GM19468 (cell line): ENCODE measurements at regions not wholly inside any gene's neighbourhood (a gene's known extent, or its start where the extent isn't known, plus 50 kb on each side); places are given as distances from the start of the nearest gene placed in this dataset.

ENCODE experiments used
- ATAC-seq: cut with Tn5 transposase; IDR thresholded peaks from one replicate; pipeline ENCODE4 v1.9.1; 2021; ENCODE audit warnings: mild to moderate bottlenecking, moderate library complexity, moderate number of reproducible peaks; ENCODE audit not compliant: unreplicated experiment; ENCODE audit errors: extremely low read depth

DNA sequence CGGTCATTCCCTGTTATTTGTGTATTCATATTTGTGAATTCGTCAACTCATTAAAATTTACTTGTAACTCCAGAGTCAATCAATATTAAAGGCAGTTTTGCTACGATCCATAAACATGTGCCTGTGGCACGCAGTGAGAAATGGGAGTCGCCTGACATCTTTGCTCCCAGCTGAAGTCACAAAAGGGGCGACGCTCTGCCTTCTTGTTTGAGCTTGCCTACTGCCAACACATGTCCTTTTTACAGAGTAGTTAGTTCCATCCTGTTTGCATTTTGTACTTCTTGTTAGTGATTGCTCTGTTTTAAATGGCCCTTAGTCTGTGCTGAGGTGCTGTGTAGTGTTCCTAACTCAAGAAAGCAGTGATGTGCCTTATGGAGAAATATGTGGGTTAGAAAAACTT lies 305.3 kb downstream of the ETS1 start:
- ATAC-seq: no peak

DNA sequence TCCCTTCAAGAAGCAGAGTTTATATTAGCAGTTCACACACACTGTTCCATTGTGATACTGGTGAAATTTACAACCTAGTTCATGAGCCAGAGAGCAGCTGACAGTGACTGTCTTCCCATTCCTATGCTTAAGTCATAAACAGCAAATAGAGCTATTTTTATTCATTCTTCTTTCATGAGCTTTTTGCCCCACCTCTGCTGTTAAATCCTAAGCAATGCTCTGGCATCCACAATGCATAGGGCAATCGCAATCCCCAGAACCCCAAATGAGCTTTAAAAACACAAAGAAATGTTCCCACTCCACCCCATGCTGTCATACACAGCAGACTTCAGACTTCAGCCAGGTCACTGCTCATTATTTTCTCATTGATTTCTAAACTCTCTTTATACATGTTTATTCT lies 307.5 kb downstream of the ETS1 start:
- no peak for ATAC-seq

DNA sequence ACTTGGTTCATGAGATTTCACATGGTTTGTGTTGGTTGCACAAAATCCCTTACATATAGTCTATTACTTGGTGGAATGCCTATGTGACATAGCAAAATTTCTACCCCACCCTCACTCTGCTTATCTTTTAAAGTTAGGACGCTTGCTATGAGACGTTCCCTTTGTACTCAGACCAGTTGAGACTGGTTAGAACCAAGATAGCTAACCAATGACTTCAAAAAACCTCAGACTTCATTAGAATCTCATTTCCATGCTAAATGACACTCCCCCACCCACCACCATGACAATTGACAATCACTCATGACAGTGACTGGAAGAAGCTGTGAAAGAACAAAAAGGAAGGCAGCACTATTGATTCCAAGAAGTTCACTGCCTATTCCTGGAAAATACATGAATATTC lies 313.6 kb downstream of the ETS1 start:
- ATAC-seq: no peak

DNA sequence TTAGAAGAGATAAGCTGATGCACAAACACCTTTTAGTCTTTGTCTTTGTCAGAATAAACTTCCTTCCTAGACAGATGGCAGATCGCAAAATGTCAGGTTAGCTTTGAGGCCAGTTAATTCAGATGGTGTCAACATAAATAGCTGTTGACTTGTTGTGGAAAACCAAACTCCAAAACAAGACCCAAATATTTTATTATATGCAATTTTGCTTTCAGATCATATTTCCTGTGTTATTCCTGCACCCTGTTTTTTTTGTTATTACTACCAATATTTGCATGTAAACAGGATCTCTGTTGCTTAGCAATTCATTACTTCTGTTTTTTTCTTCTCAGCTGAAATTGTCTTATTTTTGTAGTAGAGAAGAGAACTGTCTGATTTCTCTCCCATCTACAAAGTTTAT lies 316.0 kb downstream of the ETS1 start:
- ATAC-seq: no peak

DNA sequence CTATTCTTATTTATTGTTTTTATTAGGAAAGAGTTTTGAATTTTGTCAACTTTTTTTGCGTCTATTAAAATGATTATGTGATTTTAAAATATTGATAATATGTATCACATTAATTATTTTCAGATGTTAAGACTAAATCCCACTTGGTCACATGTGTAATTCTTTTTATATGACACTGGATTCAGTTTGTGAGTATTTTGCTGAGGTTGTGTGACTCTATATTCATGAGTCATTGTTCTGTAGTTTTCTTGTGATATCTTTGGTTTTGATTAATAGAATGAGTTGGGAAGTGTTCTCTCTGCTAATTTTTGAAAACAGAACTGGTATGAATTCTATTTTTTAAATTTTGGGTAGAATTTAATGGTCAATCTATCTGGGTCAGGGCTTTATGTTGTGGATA lies 317.9 kb downstream of the ETS1 start:
- no peak for ATAC-seq

DNA sequence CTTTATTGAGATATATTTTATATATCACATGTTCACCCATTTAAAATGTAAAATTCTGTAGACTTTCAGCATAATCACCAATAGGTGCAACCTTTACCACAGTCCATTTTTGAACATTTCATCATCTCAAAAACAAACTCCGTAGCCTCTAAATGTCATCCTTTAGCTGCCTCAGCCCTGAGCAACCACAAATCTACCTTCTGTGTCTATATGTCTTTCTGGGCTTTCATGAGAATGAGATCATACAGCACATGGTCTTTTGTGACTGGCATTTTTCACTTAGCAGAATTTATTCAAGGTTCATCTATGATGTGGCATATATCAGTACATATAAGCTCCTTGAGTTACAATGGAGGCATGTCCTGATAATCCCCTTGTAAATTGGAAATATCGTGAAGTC lies 320.5 kb downstream of the ETS1 start:
- ATAC-seq: no peak

DNA sequence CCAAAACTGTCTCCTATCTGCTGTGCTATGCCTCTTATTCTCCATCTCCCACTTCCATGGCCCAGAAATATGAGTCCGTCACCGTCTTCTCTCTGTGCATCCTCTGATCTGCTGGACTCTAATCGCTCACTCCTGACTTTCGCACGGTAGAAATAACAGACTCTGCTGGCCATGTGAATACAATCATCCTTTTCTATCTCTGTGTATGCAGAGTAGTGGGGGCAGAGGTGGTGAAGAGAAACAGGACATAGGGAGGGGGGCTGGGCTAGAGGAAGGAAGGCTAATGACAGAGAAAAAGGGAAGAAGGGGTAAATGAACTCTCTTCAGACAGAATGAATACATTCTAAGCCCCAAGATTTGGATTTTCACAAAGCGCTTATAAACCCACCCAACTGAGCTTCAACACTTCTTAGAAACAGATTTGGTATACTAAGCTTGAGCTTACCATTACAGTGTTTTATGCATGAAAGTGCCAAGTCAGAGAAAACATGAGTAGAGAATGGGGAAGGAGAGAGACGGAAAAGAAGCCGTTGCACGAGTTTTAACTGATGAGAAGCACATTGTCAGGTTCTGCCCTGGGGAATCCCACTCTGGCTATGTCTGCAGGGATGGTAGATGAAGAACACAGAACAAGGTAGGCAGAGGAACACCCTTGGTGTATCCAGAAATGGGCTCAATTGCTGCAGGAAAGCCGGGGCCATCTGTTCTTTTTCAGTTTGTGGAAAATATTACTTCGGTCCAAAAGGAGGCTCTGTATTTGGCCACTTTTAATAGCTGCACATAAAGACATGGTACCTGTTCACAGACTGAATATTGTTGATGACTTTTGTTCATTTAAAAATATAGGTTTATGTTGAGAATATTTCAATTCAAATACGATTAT lies 324.7 kb downstream of the ETS1 start:
- no peak for ATAC-seq

DNA sequence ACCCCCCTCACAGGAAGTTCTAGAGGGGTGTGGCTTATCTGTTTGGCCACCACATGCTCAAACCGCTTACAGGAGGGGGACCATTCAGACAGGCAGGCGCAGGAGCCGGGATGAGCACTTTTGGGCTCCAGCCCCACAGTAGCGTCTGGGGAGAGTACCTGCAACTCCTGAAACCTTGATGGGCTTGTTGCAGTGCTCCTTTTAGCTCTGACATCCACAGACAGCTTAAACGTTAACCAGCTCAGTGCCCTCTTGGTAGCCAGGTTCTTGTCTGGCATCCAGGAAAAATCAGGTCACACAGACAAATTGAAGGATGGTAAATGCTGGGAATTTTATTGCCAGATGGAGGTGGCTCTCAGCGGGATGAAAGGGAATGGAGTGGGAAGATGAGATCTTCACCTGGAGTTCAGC lies 326.3 kb downstream of the ETS1 start:
- no peak for ATAC-seq

DNA sequence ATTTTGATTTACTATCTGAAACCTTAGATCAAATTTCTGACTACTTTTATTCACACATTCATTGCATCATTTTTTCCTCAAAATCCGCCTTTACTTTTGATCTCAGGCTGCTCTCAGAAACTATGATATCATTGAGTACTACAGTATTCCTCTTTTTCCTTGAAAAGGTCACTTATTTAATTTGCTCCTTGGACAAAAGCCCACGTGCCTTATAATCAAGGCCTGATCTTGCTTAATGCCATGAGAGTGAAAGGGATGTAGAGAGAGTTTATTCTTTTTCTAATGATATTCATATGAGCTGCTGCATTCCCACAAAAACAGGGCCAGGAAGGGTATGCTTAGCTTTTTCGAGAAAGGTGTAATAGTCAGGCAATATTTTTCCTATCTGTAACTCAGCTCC lies 327.0 kb downstream of the ETS1 start:
- no peak for ATAC-seq

DNA sequence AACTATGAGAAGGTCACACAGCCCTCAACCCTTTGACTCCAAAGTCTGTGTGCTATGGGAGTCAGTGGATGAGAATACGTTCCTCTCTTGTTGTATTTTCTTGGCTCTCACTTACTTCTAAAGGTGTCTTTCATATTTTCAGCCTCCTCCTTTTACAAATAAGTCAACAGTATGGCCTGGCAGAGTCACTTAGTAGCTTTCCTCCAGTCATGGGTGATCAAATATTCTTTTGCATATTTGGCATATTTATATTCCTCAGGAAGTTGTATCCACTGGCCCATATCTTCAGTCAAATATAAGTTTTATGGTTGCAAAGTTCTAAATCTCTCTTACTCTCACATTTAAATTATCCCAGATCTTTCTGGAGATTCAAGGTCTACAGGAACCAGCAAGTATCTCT lies 327.5 kb downstream of the ETS1 start:
- no peak for ATAC-seq

DNA sequence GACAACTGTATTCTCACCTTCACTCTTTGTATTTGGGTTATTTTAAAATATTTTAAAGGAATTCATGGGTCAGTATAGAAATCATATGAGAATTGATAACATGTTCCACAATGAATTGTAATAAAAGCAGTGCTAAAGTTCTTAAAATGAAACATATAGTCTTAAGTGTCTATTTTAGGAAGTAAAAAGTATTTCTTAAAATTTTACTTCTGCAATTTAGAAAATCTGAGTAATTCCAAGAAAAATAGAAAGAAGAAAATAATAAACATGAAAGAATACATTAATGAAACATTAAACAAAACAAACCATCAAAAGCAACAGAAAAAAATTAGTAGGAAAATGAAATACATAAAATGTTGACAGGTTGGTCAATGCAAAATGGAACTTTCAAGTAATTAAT lies 332.4 kb downstream of the ETS1 start:
- no peak for ATAC-seq

DNA sequence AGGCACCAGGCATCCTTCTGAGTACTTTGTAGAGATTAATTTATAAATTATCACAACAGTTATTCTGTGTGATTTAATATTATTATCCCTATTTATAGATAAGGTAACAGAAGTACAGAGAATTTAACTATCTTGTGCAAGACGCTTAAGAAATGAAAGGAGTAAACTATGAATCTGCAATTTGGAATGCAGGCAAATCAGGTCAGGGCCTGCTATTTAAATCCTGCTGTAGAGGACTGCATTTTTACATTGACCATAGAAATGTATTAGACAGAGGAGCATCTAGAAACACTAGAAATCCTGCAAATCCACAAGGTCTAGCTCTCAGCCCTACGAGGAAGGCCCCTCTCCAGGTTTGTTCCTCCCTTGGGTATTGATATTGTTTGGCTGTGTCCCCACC lies 336.2 kb downstream of the ETS1 start:
- ATAC-seq: no peak

DNA sequence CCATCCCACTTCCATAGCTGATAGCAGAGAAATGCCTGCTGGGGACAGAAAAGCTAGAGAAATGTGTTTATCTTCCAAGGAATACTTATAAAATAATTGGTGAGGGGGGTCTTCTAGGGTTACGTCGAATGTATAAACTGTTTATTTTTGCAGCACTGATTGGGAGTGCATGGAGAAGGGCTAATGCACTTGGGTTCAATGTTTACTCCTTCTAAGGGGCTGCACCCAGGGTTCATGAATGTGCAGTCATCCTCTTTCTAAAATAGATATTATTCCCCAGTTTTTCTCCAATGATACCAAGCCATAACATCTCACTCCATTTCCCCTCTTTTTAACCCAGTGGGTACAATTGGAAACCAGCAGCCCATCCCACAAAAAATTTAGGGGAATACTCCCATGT lies 336.9 kb downstream of the ETS1 start:
- ATAC-seq: no peak

DNA sequence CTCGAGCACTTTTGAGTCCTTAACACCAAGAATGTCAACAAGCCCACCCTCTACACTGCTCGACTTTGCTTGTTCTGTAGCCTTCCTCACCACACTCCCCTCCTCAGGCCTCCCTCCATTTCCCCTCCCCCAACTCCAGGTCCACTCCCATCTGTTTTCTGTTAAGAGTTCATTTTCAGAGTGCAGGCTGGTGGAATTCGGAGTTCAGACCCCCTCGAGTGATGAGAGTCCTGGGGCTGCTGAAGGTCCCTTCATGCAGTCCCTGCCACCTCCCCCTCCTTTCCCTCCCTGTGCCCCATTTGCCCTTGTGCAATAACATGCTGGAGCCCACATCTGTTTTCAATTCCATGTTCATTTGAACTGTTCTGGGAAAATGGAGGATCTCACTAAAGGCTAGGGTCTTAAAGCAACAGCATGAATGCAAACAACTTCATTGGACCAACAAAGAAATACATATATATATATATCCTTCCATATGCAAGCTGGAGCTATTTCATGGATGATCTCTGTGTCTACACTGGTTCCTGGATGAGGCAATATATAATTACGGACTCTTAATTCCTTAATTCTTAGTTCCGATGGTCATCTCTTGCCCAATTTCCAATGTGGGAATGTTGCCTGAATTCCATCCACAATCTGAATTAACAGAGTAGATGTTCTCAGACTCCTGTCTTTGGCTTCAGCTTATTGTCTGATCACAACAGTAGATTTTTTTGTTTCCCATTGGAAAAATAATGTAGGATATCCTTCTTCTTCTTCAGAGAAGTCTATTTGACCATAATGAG lies 340.4 kb downstream of the ETS1 start:
- no peak for ATAC-seq

DNA sequence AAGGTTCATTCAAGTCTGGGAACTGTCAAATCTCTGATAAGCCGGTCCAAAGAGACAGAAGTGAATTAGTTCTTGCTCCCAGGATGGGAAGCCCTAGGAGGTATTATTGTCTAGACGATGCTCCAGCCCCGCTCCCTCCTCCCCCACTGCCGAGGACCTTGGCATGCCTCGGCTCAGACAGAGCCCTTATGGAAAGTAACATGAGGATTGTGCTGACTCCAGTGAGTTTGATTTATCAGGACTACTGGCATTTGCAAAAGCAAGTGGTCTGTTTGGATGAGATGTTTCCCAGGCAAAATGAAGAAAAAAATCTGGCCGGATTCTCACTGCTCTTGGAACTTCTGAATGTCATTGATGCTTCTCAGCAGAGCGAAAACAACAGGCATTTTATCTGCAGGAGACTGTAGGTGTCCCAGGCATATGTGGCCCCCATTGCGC lies 341.0 kb downstream of the ETS1 start:
- ATAC-seq: no peak

DNA sequence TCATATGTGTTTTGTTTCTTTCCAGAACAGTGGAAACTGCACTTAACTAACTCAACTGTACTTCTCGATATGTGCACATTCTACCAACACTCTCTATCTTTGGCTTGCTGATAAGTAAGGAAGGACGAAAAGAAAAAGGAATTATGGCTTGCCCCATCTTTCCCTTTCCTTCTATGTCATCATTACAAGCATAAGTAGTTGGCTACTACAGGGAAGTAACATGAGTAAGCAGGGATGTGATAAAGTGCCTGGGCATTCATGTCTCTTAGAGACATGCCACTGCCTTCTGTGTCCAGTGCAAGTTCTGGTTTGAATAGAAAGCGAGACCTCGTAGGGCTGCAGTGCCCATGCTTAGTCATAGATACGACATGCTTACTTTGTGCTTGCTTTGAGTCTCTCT lies 342.5 kb downstream of the ETS1 start:
- ATAC-seq: no peak

DNA sequence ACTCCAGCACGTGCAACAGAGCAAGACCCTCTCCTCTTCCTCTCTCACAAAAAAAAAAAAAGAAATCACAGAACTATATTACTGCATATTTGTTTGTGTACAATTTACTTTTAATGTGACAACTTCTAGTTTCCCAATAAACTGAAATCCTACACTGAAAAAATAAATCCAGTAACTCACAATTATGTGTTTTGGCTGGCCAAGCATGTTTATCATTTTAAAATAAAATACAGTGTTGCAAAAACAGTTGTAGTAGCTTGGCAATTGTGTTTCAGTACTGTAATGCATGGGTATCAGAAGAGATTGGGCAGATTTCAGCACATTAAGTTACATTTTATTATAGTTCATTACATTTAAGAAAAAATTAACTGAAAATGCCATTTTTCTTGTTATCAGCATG lies 344.9 kb downstream of the ETS1 start:
- no peak for ATAC-seq

DNA sequence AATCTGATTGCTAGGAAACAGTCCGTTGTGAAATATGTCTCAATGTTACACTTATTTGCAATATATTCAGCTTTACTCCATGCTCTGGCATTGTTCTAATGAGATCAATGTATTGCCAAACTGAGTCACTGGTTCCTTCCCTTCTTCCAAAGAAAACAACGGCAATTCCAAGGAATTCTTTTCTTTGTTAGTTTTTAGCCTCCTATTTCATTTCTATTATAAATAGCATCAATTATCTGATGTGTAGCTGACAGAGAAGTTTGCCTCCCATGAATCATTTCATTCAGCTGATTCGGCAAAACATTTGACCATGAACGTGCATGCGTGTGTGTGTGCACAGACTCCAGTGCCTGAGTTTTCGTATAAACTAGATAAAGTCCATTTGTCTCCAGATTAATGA lies 346.8 kb downstream of the ETS1 start:
- no peak for ATAC-seq

DNA sequence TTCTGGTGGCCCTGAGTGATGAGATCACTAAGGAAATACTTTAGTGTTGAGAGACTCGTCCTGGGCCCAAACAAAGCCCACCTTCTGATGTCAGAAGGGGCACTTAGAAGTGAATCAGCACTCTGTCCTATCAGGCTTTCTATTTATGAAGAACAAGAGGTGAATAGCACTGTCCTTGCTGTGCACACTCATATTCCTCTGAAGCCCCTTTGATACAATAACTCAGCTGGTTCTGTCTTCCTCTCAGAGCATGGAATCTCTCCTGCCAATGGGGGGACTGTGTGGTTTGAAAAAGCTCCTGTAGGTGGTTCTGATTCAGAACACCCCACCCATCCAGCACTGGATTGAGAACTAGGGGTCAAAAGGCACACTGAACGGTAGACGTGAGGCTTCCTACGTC lies 348.1 kb downstream of the ETS1 start:
- no peak for ATAC-seq

DNA sequence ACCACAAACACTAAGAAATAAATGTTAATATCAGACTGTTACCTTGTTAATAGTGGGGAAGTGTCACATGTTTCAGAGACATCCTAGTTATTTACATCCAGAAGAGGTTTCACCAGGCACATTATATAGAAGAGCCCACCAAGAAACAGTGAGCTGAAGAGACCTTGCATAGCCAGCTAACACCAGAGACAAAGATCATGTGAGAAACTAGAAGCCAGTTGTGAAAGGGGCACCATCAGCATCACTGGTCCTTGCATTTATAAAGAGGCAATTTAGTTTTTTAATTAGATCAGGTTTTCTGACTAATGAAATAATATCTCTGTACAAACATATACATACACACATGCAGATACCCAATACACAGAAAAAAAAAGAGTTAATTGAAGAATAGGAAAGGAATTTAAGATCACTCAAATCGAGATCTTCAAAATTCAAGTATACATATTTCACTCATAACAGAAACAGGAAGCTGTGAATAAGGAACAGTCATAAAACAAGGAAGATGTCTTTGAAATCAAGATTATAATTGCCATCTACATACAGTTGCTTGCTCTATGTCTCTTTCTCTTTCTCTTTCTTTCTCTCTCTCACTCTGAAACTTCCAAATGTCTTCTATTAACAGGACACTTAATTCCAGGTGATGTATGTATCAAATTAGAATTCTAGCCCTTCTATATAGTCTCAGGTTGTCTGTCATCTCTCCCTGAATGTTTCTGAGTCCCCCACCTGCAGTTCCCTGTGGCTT lies 348.7 kb downstream of the ETS1 start:
- ATAC-seq: no peak
